Fibroblast of lung (primary cell): ENCODE measurements at regions not wholly inside any gene's neighbourhood (a gene's known extent, or its start where the extent isn't known, plus 50 kb on each side); places are given as distances from the start of the nearest gene placed in this dataset.

Experiments used
- CTCF ChIP-seq, 2 donors: IDR thresholded peaks in 1 of 2; conservative IDR thresholded peaks in 1 of 2; 1 replicate in 1 of 2; 2 replicates in 1 of 2; pipeline ENCODE4 v1.5.1; 2011 to 2012; ENCODE audit warnings: low read length in 2 of 2, control low read depth in 1 of 2, inconsistent platforms in 1 of 2, low read depth in 1 of 2, mild to moderate bottlenecking in 1 of 2
- EZH2 ChIP-seq: IDR thresholded peaks from 2 replicates; pipeline ENCODE4 v1.5.1; 2012; ENCODE audit warnings: low read length, control low read depth, mild to moderate bottlenecking; ENCODE audit errors: missing control alignments

DNA sequence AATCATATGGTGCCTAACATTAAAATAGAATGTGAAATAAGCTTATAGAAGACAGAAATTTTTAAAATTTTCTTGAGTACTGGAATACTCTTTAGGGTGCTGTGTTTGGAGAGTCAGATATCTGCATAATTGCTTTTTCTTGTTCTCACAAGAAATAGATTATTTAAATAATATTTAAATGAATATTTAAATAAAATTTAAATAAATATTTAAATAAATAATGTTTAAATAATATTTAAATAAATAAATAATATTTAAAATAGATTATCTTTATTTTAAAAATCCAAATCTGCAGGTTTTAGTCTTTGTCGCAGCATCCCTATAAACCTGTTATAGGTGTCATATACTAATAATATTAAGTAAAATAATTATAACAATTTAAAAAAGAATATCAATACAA lies 1589.4 kb downstream of the MAT2B start:
- TF ChIP-seq CTCF (conservative IDR thresholded peaks at IDR 0.05 in 1 of 2, IDR thresholded peaks at IDR 0.05 in 1 of 2; ENCODE audit: low read depth in 1 of 2, low read length in 2 of 2) (no peak), EZH2 (no peak)
